ENCODE measurements at regions not wholly inside any gene's neighbourhood (a gene's known extent, or its start where the extent isn't known, plus 50 kb on each side); places are given as distances from the start of the nearest gene placed in this dataset.
"Not testable (repeated sequence)": the region's sequence is repeated elsewhere in the genome, so short reads cannot be mapped to it uniquely, and the experiment has no call there.

- DNase-seq (ENCODE audit: low read depth in 3 of 3), result no peak
Observed at GRCh38 chr3:159229116-159229680, 427.3 kb downstream of the MFSD1 start.

GRCh38 chr3:159232966-159233365, 431.1 kb downstream of the MFSD1 start:
- DNase-seq (ENCODE audit: low read depth in 3 of 3), result no peak

GRCh38 chr3:159233734-159234133, 431.9 kb downstream of the MFSD1 start:
- no peak for DNase-seq (ENCODE audit: low read depth in 3 of 3)

DNA sequence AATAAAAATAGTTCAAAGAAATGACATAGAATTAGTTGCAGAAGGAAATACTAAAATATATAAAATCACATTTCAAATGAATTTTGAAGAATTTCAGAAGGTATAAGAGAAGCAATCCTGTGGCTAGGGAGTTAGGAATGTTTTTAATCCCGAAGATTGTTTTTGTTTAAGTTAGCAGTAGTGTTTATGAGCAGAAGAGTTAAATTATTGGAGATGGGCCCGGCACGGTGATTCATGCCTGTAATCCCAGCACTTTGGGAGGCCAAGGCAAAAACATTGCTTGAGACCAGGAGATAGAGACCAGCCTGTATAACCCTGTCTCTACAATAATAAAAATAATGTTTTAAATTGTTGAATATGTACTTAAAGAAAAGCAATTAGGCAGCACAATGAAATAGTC, 432.5 kb downstream of the MFSD1 start:
- no peak for DNase-seq (ENCODE audit: low read depth in 3 of 3)

DNA sequence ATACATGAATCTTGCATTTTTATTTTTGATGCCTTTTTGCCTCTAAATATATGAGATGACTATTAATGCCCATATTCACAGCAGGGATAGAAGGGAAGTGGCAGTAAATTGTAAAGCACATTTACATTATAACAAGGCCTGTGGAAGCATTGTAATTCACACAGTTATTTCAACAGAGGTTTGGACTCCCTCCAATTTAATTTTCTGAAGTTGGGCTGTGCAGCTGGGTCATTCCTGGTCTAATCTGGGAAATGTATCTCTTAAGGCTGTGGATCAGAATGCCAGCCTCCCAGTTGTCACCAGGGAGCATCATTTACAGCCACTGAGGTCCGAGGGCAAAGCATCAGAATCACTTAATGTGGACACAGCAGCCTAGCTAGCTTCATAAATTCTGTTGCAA, 434.5 kb downstream of the MFSD1 start:
- no peak for DNase-seq (ENCODE audit: low read depth in 3 of 3)

DNA sequence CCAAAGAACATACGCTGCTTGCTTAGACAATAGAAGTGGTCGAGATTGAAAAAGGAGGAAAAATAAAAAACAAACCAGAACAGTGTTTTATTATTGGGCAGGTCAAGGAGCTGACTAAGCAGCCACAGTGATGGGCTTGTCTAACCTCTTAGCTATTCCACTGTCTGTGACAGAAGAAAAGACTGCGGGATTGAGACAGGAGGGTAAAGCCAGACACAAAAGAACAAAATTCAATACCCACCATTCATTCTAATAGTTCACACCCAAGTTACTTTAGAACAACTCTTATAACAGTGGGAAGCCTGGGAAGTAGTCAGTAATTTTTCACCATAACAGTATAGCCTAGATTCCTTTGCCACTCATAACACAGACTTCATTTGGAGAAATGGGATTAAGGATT, 435.4 kb downstream of the MFSD1 start:
- no peak for DNase-seq (ENCODE audit: low read depth in 3 of 3)

DNA sequence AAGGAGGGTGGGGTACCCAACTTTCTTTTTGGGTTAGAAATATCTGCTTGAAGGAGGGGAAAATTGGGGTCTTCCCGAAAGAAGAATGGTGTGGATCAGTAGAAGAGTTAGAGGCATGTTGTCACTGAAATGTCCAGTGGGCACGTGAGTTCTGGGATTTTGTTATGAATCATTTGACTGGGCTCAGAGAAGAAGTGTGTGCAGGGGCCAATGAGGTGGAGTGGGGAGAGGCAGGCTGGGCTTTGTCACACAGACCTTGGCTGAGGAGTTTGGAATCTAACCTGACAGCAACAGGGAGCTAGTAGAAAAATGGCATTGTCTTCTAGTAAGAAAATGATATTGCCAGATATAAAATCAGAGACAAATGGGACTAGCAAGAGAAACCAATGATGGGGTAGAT, 436.8 kb downstream of the MFSD1 start:
- no peak for DNase-seq (ENCODE audit: low read depth in 3 of 3)

- DNase-seq (ENCODE audit: low read depth in 3 of 3), result no peak
Observed at GRCh38 chr3:159239059-159239458, 437.2 kb downstream of the MFSD1 start.

- no peak for DNase-seq (ENCODE audit: low read depth in 3 of 3)
Observed at GRCh38 chr3:159244933-159245332, 443.1 kb downstream of the MFSD1 start.

- no peak for DNase-seq (ENCODE audit: low read depth in 3 of 3)
Observed at GRCh38 chr3:159245871-159246270, 444.0 kb downstream of the MFSD1 start.

GRCh38 chr3:159246385-159246784, 444.5 kb downstream of the MFSD1 start:
- DNase-seq (ENCODE audit: low read depth in 3 of 3), result no peak

DNA sequence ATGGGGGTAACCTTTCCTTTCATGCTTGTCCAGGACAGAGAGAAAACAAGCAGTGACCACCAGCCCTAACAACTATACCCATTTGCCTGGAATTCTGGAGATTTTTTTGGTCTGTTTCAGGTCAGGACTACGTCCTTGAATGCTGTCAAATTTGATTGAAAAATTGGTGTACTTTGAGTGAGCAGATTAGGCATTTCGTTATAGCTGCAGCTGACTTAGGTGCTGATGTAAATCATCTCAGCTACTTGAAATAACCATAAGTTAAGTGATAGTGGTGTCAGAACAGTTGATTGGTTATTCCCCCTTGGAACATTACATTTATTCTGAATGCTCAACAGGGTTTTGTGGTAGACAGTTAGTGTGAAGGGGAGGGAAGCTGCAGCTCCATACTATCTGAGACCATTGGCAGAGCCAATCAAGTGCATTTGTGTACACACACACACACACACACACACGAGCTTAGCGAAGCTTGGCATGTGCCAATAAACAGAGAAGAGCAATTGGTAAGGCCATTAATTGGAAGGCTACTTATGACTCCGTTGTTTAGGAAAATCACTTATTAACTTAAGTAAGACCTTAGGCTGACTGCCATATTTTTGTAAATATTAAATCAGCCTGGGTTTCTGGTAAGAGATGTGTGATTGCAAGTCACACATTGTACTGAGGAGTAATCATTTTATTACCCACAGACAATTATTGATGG, 447.8 kb downstream of the MFSD1 start:
- no peak for DNase-seq (ENCODE audit: low read depth in 3 of 3)

- no peak for DNase-seq (ENCODE audit: low read depth in 3 of 3)
Observed at GRCh38 chr3:159250961-159251360, 449.1 kb downstream of the MFSD1 start.

DNA sequence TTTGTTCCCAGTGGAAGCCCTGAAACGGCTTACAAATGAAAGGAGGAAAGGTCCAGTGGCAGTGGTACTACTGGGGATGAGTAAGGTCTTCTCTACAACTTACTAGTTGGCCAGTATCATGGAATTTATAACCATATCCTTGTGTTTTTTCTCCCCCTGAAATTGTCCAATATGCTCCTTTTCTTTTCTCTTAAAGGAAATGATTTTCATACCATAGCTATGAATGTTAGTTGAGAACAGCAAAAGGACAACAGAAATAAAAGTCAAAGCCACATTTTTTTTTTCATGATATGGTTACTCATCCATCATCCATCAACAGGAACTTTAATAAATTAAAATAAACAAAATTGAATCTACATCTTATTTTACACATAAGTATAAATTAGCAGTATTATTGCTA, 450.4 kb downstream of the MFSD1 start:
- no peak for DNase-seq (ENCODE audit: low read depth in 3 of 3)

- DNase-seq (ENCODE audit: low read depth in 3 of 3), result no peak
Observed at GRCh38 chr3:159252772-159253384, 451.0 kb downstream of the MFSD1 start.

GRCh38 chr3:159253860-159254259, 452.0 kb downstream of the MFSD1 start:
- no peak for DNase-seq (ENCODE audit: low read depth in 3 of 3)

- no peak for DNase-seq (ENCODE audit: low read depth in 3 of 3)
Observed at GRCh38 chr3:159257954-159258353, 456.1 kb downstream of the MFSD1 start.

DNA sequence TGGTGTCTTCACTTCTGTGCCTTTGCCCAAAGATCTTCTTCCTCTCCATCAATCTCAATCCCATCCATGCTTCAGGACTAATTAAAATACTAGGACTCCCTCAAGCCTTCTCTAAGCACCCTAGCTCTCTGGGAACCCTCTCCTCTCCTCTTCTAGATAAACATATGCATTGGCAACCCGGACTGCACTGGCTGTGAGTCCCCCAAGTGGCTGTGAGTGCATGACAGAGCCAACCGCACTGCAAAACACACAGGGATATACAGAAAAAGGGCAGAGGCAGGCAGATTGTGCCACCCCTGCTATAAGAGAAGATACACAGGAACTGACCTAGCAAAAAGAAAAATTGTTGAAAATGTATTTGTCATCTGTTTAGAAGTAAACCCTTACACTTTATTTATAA, 457.1 kb downstream of the MFSD1 start:
- no peak for DNase-seq (ENCODE audit: low read depth in 3 of 3)

DNA sequence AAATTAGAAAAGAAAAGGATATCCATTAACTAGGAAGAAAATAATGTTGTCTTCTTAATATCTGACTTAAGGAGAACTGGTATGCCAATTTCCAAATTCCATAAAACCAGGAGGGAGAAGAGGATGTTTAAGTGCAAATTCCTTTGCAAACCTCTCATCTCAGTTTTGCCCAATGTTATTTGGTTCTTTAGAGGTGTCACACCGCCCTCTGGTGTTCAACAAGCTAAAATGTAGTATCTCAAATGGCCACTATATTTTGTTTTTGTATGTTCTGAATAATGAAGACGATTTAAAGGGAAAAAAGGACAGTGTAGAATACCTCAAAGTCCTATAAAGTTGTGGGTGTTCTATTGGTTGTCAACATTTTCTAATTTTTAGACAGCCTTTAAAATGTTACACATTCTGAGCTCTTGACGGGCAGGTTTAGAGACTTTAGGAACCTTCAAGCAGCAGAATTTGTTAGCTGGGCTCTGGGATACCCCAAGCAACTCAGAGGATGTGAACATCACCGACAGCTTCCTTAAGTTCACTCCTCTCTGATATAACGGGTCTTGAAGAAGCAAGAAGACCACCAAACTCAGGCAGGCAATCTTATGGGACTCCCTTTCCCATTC, 458.3 kb downstream of the MFSD1 start:
- peak in 2 of 3 donors; percentile 4 to 12 for DNase-seq (ENCODE audit: low read depth in 3 of 3)

GRCh38 chr3:159261333-159261732, 459.5 kb downstream of the MFSD1 start:
- not testable (repeated sequence) for DNase-seq (ENCODE audit: low read depth in 3 of 3)

DNA sequence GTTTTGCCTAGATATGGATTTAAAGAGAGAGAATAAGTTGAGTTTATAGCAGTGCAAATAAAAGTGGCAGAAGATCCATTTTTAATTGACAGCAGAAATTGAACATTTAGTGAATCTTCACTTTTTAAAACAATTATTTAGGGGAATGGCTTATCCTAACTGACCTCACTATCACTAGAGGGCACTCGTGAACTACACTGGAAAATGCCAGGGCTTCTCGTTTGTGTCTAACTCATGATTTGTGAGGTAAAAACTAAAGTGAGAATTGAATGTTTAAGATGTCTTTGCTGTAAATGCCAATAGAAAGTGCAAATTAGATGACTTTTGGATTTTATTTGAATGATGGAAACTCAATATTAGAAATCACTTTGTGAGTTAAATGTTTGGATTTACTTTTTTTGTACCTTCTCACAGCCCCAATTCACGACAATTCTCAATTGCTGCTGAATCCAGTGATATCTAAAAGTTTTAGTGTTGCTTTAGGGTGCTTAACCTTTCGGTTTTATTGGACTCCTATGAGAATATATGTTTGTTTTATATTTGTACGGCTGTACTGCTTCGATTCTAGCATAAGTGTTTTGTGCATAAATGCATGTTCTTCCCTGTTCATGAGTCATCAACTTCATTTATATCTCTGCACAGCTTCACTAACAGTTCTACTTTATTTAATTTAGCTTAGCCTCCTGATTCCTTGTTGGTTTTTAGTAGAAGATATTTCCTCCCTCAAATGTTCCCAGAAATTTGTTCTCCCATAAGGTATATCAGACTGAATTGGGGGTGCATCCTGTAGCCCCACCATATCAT, 462.1 kb downstream of the MFSD1 start:
- no peak for DNase-seq (ENCODE audit: low read depth in 3 of 3)

- no peak for DNase-seq (ENCODE audit: low read depth in 3 of 3)
Observed at GRCh38 chr3:159265705-159266104, 463.9 kb downstream of the MFSD1 start.
